Thoracic aorta (tissue), 2 donors: ENCODE measurements at regions not wholly inside any gene's neighbourhood (a gene's known extent, or its start where the extent isn't known, plus 50 kb on each side); places are given as distances from the start of the nearest gene placed in this dataset.
"Not testable (repeated sequence)": the region's sequence is repeated elsewhere in the genome, so short reads cannot be mapped to it uniquely, and the experiment has no call there.

Experiments
- ATAC-seq: fragments of 150-250 bp; one replicate; pipeline ENCODE4 v1.8.0; 2017; ENCODE audit warnings: low read depth; ENCODE audit not compliant: insufficient number of reproducible peaks, low FRiP score
- DNase-seq: peaks from one replicate; pipeline ENCODE4 v3.0.0-alpha.2; 2020; ENCODE audit warnings: low spot score
- H3K27ac ChIP-seq, 2 donors: fragments of 200-600 bp; sonication (generic); 1 replicate in 1 of 2; 2 replicates in 1 of 2; pipeline ENCODE4 v1.5.1; 2016; ENCODE audit warnings: mild to moderate bottlenecking in 2 of 2, moderate library complexity in 2 of 2
- H3K27me3 ChIP-seq: fragments of 200-600 bp; sonication (generic); replicated peaks from 2 replicates; pipeline ENCODE4 v1.6.0; 2016; ENCODE audit warnings: mild to moderate bottlenecking; ENCODE audit not compliant: insufficient read depth
- H3K36me3 ChIP-seq: fragments of 200-600 bp; sonication (generic); one replicate; pipeline ENCODE4 v1.5.1; 2016
- H3K4me1 ChIP-seq, 2 donors: fragments of 200-600 bp; sonication (generic); 1 replicate in 1 of 2; 2 replicates in 1 of 2; pipeline versions ENCODE4 v1.5.1 to v1.6.0; 2016; ENCODE audit warnings: low read depth in 2 of 2, mild to moderate bottlenecking in 1 of 2; ENCODE audit not compliant: control insufficient read depth in 1 of 2
- H3K4me3 ChIP-seq: fragments of 200-600 bp; sonication (generic); 2 replicates; pipeline ENCODE4 v1.5.1; 2016; ENCODE audit warnings: mild to moderate bottlenecking
- H3K9me3 ChIP-seq: fragments of 200-600 bp; sonication (generic); 2 replicates; pipeline ENCODE4 v1.5.1; 2016
- TF ChIP-seq, protein P1 (sequence below): fragments of 200-600 bp; sonication (generic); IDR thresholded peaks from one replicate; pipeline ENCODE4 v1.5.1; 2019; ENCODE audit warnings: antibody characterized with exemption

GRCh38 chr14:89095036-89095435 is 270.6 kb downstream of the TTC8 start:
- Histone ChIP-seq H3K27ac (no peak overlapping the region), H3K36me3 (no peaks in the 10 kb centered on the region), H3K9me3 (no peaks in the 10 kb centered on the region), H3K4me3 (no peak overlapping the region), H3K27me3 (no peaks in the 10 kb centered on the region), H3K4me1 (peaks cover 4 to 35% of the 10 kb centered on the region in 2 donors)
- DNase-seq (no peak), ATAC-seq (no peak)
- TF ChIP-seq, protein P1, sequence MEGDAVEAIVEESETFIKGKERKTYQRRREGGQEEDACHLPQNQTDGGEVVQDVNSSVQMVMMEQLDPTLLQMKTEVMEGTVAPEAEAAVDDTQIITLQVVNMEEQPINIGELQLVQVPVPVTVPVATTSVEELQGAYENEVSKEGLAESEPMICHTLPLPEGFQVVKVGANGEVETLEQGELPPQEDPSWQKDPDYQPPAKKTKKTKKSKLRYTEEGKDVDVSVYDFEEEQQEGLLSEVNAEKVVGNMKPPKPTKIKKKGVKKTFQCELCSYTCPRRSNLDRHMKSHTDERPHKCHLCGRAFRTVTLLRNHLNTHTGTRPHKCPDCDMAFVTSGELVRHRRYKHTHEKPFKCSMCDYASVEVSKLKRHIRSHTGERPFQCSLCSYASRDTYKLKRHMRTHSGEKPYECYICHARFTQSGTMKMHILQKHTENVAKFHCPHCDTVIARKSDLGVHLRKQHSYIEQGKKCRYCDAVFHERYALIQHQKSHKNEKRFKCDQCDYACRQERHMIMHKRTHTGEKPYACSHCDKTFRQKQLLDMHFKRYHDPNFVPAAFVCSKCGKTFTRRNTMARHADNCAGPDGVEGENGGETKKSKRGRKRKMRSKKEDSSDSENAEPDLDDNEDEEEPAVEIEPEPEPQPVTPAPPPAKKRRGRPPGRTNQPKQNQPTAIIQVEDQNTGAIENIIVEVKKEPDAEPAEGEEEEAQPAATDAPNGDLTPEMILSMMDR, result no peak

DNA sequence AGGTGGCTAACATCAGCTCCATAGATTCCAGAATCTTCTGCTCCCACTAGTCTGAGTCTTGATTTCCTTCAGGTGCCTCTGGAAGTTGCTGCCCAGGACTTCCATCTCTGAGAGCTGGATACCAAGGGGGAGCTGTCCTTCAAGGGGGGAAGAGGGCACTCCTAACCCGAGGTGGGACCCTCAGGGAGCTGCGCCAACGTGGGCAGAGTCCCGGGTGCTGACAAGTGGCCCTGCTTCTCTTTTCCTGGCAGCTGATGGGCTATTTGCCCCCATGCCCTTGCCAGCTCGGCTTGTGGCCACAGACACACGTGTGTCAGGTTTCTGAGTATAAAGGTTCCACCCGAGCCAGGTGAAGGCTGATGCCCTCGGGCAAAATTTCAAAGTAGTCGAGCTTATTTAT is 272.5 kb downstream of the TTC8 start:
- H3K27me3 ChIP-seq, result no peaks in the 10 kb centered on the region
- no peak overlapping the region for H3K27ac ChIP-seq
- H3K4me3 ChIP-seq, result no peak overlapping the region
- H3K9me3 ChIP-seq, result no peaks in the 10 kb centered on the region
- DNase-seq (no peak), ATAC-seq (no peak)
- H3K36me3 ChIP-seq, result no peaks in the 10 kb centered on the region
- TF ChIP-seq, protein P1, result no peak
- peaks cover 4 to 51% of the 10 kb centered on the region in 2 donors for H3K4me1 ChIP-seq

DNA sequence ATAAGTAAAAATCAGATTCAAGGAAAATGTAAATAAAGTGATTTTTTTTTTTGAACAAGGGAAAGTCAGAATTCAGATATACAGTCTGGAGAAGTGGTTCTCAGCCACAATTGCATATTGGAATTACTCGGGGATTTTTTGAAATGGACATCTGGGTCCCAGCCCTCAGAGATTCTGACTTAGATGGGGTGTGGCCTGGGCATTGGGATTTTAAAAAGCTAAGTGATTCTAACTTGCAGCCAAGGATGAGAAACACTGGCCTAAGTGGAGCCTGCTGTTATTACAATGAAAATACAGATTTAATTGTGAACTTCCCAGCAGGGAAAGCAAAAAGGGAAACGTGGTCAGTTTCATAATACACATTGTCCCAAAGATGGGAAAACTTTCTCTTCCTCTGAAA is 273.8 kb downstream of the TTC8 start:
- TF ChIP-seq, protein P1, result no peak
- H3K9me3 ChIP-seq, result no peaks in the 10 kb centered on the region
- ATAC-seq (no peak), DNase-seq (no peak)
- H3K27ac ChIP-seq, result no peak overlapping the region
- peaks cover 4 to 46% of the 10 kb centered on the region in 2 donors for H3K4me1 ChIP-seq
- H3K36me3 ChIP-seq, result no peaks in the 10 kb centered on the region
- no peaks in the 10 kb centered on the region for H3K27me3 ChIP-seq
- no peak overlapping the region for H3K4me3 ChIP-seq

DNA sequence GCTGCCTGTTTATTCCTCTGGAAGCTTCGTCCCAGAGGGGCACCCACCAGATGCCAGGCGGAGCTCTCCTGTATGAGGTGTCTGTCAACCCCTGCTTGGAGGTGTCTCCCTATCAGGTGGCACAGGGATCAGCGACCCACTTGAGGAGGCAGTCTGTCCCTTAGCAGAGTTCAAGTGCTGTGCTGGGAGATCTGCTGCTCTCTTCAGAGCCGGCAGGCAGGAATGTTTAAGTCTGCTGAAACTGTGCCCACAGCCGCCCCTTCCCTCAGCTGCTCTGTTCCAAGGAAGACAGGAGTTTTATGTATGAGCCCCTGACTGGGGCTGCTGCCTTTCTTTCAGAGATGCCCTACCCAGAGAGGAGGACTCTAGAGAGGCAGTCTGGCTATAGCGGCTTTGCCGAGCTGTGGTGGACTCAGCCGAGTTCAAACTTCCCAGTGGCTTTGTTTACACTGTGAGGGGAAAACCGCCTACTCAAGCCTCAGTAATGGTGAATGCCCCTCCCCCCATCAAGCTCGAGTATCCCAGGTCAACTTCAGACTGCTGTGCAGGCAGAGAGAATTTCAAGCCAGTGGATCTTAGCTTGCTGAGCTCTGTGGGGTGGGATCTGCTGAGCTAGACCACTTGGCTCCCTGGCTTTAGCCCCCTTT is 279.8 kb downstream of the TTC8 start:
- not testable (repeated sequence) for H3K27me3 ChIP-seq, H3K9me3 ChIP-seq, ATAC-seq, H3K4me3 ChIP-seq, H3K36me3 ChIP-seq, DNase-seq
- peaks cover 0 to 20% of the 10 kb centered on the region in 2 donors for H3K4me1 ChIP-seq
- H3K27ac ChIP-seq, result peak overlapping the region in 1 of 2 donors; percentile 2

GRCh38 chr14:89104861-89105260 is 280.4 kb downstream of the TTC8 start:
- H3K27me3 ChIP-seq, H3K9me3 ChIP-seq, H3K27ac ChIP-seq, H3K36me3 ChIP-seq, ATAC-seq, DNase-seq, H3K4me3 ChIP-seq: not testable (repeated sequence)
- peaks cover 0 to 20% of the 10 kb centered on the region in 2 donors for H3K4me1 ChIP-seq
